ENCODE measurements at regions not wholly inside any gene's neighbourhood (a gene's known extent, or its start where the extent isn't known, plus 50 kb on each side); places are given as distances from the start of the nearest gene placed in this dataset.

GRCh38 chr14:81849714-81850113 is 316.1 kb upstream of the SEL1L start:
- no peak for DNase-seq

- DNase-seq, result no peak
Measured at GRCh38 chr14:81855007-81855406, 321.4 kb upstream of the SEL1L start.

GRCh38 chr14:81859046-81859445 is 325.4 kb upstream of the SEL1L start:
- DNase-seq, result no peak

GRCh38 chr14:81868172-81868571 is 334.5 kb upstream of the SEL1L start:
- no peak for DNase-seq

- DNase-seq, result no peak
Measured at GRCh38 chr14:81871706-81872105, 338.1 kb upstream of the SEL1L start.

GRCh38 chr14:81884382-81884781 is 350.7 kb upstream of the SEL1L start:
- DNase-seq, result no peak

GRCh38 chr14:81886588-81886987 is 352.9 kb upstream of the SEL1L start:
- no peak for DNase-seq

- no peak for DNase-seq
Measured at GRCh38 chr14:81889529-81889928, 355.9 kb upstream of the SEL1L start.

- DNase-seq, result no peak
Measured at GRCh38 chr14:81890020-81890419, 356.4 kb upstream of the SEL1L start.

GRCh38 chr14:81903477-81903876 is 369.8 kb upstream of the SEL1L start:
- DNase-seq, result no peak

- DNase-seq, result no peak
Measured at GRCh38 chr14:81927070-81927469, 393.4 kb upstream of the SEL1L start.

- DNase-seq, result no peak
Measured at GRCh38 chr14:81931828-81932227, 398.2 kb upstream of the SEL1L start.

GRCh38 chr14:81936348-81936747 is 402.7 kb upstream of the SEL1L start:
- no peak for DNase-seq

GRCh38 chr14:81936902-81937301 is 403.2 kb upstream of the SEL1L start:
- no peak for DNase-seq

GRCh38 chr14:81938341-81938740 is 404.7 kb upstream of the SEL1L start:
- no peak for DNase-seq

GRCh38 chr14:81940651-81941050 is 407.0 kb upstream of the SEL1L start:
- no peak for DNase-seq

GRCh38 chr14:81942071-81942470 is 408.4 kb upstream of the SEL1L start:
- DNase-seq, result no peak

- DNase-seq, result no peak
Measured at GRCh38 chr14:81946375-81946774, 412.7 kb upstream of the SEL1L start.

GRCh38 chr14:81946834-81947798 is 413.5 kb upstream of the SEL1L start:
- no peak for DNase-seq

GRCh38 chr14:81952917-81953316 is 419.3 kb upstream of the SEL1L start:
- no peak for DNase-seq

GRCh38 chr14:81953419-81953818 is 419.8 kb upstream of the SEL1L start:
- no peak for DNase-seq

- no peak for DNase-seq
Measured at GRCh38 chr14:81955123-81955522, 421.5 kb upstream of the SEL1L start.

GRCh38 chr14:81960781-81961180 is 427.1 kb upstream of the SEL1L start:
- DNase-seq, result no peak

- no peak for DNase-seq
Measured at GRCh38 chr14:81963846-81964245, 430.2 kb upstream of the SEL1L start.

- DNase-seq, result no peak
Measured at GRCh38 chr14:81970307-81970706, 436.7 kb upstream of the SEL1L start.

Data from NCI-H774 (cell line).